Thyroid gland (tissue), 4 donors: ENCODE measurements at regions not wholly inside any gene's neighbourhood (a gene's known extent, or its start where the extent isn't known, plus 50 kb on each side); places are given as distances from the start of the nearest gene placed in this dataset.

Experiments used
- DNase-seq, 2 donors: peaks; one replicate each; pipeline ENCODE4 v3.0.0-alpha.2; 2019
- H3K27ac ChIP-seq, 3 donors: fragments of 200-600 bp; sonication (generic); 1 replicate in 2 of 3; 2 replicates in 1 of 3; pipeline ENCODE4 v1.5.1; 2016 to 2019; ENCODE audit warnings: mild to moderate bottlenecking in 1 of 3, moderate library complexity in 1 of 3
- H3K27me3 ChIP-seq: fragments of 200-600 bp; sonication (generic); one replicate; pipeline ENCODE4 v1.5.1; 2019
- H3K36me3 ChIP-seq, 2 donors: fragments of 200-600 bp; sonication (generic); one replicate each; pipeline ENCODE4 v1.5.1; 2016 to 2019
- H3K4me1 ChIP-seq, 2 donors: fragments of 200-600 bp; sonication (generic); one replicate each; pipeline ENCODE4 v1.5.1; 2017 to 2019
- H3K4me3 ChIP-seq, 3 donors: fragments of 200-600 bp; sonication (generic); replicated peaks in 1 of 3; 1 replicate in 2 of 3; 2 replicates in 1 of 3; pipeline ENCODE4 v1.5.1; 2016; ENCODE audit warnings: mild to moderate bottlenecking in 1 of 3
- H3K9me3 ChIP-seq: fragments of 200-600 bp; sonication (generic); one replicate; pipeline ENCODE4 v1.5.1; 2017
- CTCF ChIP-seq, 6 experiments: fragments of 200-600 bp in 3 of 6; fragments of 450-650 bp in 3 of 6; sonication (generic) in 3 of 6; IDR thresholded peaks; one replicate each; pipeline ENCODE4 v1.5.1; 2016 to 2019; ENCODE audit warnings: antibody characterized with exemption in 6 of 6, mild to moderate bottlenecking in 2 of 6, inconsistent platforms in 1 of 6, moderate library complexity in 1 of 6
- POLR2A ChIP-seq, 2 donors: fragments of 450-650 bp; IDR thresholded peaks; one replicate each; pipeline ENCODE4 v1.6.1; 2017; ENCODE audit warnings: antibody characterized with exemption in 2 of 2, mild to moderate bottlenecking in 2 of 2, moderate library complexity in 1 of 2
- WGBS, 2 donors: methylation state at CpG; one replicate each; pipeline ENCODE4 v1.1.5; 2017; 5-methylcytosine and 5-hydroxymethylcytosine counted together
- intact Hi-C: fragments of 100-400 bp; cut with DNase I; formaldehyde crosslinking; loops from one replicate; pipeline ENCODE4 v1.15.1; 2023

GRCh38 chr1:78247079-78247478, 201.3 kb downstream of the GIPC2 start:
- DNase-seq: no peak
- H3K36me3 ChIP-seq: no peaks in the 10 kb centered on the region
- WGBS, 2 donors: 67 to 92% methylated on average over 2 of the region's 2 CpGs
- H3K27ac ChIP-seq: no peak overlapping the region
- no peaks in the 10 kb centered on the region for H3K4me1 ChIP-seq
- no peaks in the 10 kb centered on the region for H3K27me3 ChIP-seq
- intact Hi-C loops: no loop called here
- TF ChIP-seq CTCF (IDR thresholded peaks at IDR 0.05) (no peak), POLR2A (IDR thresholded peaks at IDR 0.05) (no peak)
- H3K9me3 ChIP-seq: no peaks in the 10 kb centered on the region
- no peak overlapping the region for H3K4me3 ChIP-seq

- H3K4me3 ChIP-seq: no peak overlapping the region
- TF ChIP-seq CTCF (IDR thresholded peaks at IDR 0.05): no peak
- no peak for TF ChIP-seq POLR2A (IDR thresholded peaks at IDR 0.05)
- no peak overlapping the region for H3K27ac ChIP-seq
- intact Hi-C loops: no loop called here
- no peak for DNase-seq
- no peaks in the 10 kb centered on the region for H3K27me3 ChIP-seq
- no peaks in the 10 kb centered on the region for H3K4me1 ChIP-seq
- H3K9me3 ChIP-seq: no peaks in the 10 kb centered on the region
- WGBS, 2 donors: 65 to 68% methylated on average over 4 of the region's 4 CpGs
- H3K36me3 ChIP-seq: no peaks in the 10 kb centered on the region
These were observed 204.4 kb downstream of the GIPC2 start for GRCh38 chr1:78250201-78250600.

GRCh38 chr1:78254517-78254916, 208.8 kb downstream of the GIPC2 start:
- WGBS, 2 donors: 84 to 93% methylated on average over 3 of the region's 3 CpGs
- no peaks in the 10 kb centered on the region for H3K4me1 ChIP-seq
- TF ChIP-seq POLR2A (IDR thresholded peaks at IDR 0.05) (no peak), CTCF (IDR thresholded peaks at IDR 0.05) (no peak)
- intact Hi-C loops: no loop called here
- no peak overlapping the region for H3K27ac ChIP-seq
- H3K27me3 ChIP-seq: no peaks in the 10 kb centered on the region
- DNase-seq: no peak
- no peak overlapping the region for H3K4me3 ChIP-seq
- no peaks in the 10 kb centered on the region for H3K36me3 ChIP-seq
- H3K9me3 ChIP-seq: no peaks in the 10 kb centered on the region

GRCh38 chr1:78255383-78255782, 209.6 kb downstream of the GIPC2 start:
- Histone ChIP-seq H3K27me3 (no peaks in the 10 kb centered on the region), H3K36me3 (no peaks in the 10 kb centered on the region), H3K4me3 (no peak overlapping the region), H3K4me1 (no peaks in the 10 kb centered on the region), H3K9me3 (no peaks in the 10 kb centered on the region), H3K27ac (no peak overlapping the region)
- no peak for DNase-seq
- intact Hi-C loops: no loop called here
- no peak for TF ChIP-seq CTCF (IDR thresholded peaks at IDR 0.05)
- TF ChIP-seq POLR2A (IDR thresholded peaks at IDR 0.05): no peak
- 79% methylated on average over 2 of the region's 2 CpGs for WGBS, 2 donors

GRCh38 chr1:78255846-78256245, 210.1 kb downstream of the GIPC2 start:
- H3K4me1 ChIP-seq: no peaks in the 10 kb centered on the region
- no peak overlapping the region for H3K27ac ChIP-seq
- no peaks in the 10 kb centered on the region for H3K9me3 ChIP-seq
- 64 to 75% methylated on average over 1 of the region's 1 CpG for WGBS, 2 donors
- H3K36me3 ChIP-seq: no peaks in the 10 kb centered on the region
- intact Hi-C loops: no loop called here
- no peaks in the 10 kb centered on the region for H3K27me3 ChIP-seq
- no peak for TF ChIP-seq CTCF (IDR thresholded peaks at IDR 0.05)
- no peak for TF ChIP-seq POLR2A (IDR thresholded peaks at IDR 0.05)
- H3K4me3 ChIP-seq: no peak overlapping the region
- no peak for DNase-seq
